Upper lobe of left lung (tissue), 6 donors: ENCODE measurements at regions not wholly inside any gene's neighbourhood (a gene's known extent, or its start where the extent isn't known, plus 50 kb on each side); places are given as distances from the start of the nearest gene placed in this dataset.

Experiments used
- ATAC-seq, 2 donors: fragments of 200-7000 bp; cut with Tn5 transposase; one replicate each; pipeline ENCODE4 v1.9.1; 2022; ENCODE audit warnings: mild to moderate bottlenecking in 2 of 2, moderate library complexity in 2 of 2; ENCODE audit not compliant: low FRiP score in 2 of 2
- DNase-seq, 2 donors: peaks; one replicate each; pipeline ENCODE4 v3.0.0-alpha.2; 2019 to 2020
- H3K27ac ChIP-seq, 4 donors: fragments of 200-600 bp; sonication (generic); one replicate each; pipeline ENCODE4 v1.5.1; 2016 to 2019
- H3K27me3 ChIP-seq, 4 donors: fragments of 200-600 bp; sonication (generic); one replicate each; pipeline ENCODE4 v1.5.1; 2017 to 2019
- H3K36me3 ChIP-seq, 4 donors: fragments of 200-600 bp; sonication (generic); one replicate each; pipeline ENCODE4 v1.5.1; 2016 to 2019
- H3K4me1 ChIP-seq, 4 donors: fragments of 200-600 bp; sonication (generic); one replicate each; pipeline ENCODE4 v1.5.1; 2018 to 2019
- H3K4me3 ChIP-seq, 4 donors: fragments of 200-600 bp; sonication (generic); one replicate each; pipeline ENCODE4 v1.5.1; 2017 to 2019; ENCODE audit warnings: mild to moderate bottlenecking in 2 of 4, moderate library complexity in 1 of 4
- H3K9me3 ChIP-seq, 4 donors: fragments of 200-600 bp; sonication (generic); one replicate each; pipeline ENCODE4 v1.5.1; 2018 to 2019
- EP300 ChIP-seq, 4 donors: sonication (generic); formaldehyde crosslinking; IDR thresholded peaks; one replicate each; pipeline ENCODE4 v1.5.1; 2017; ENCODE audit warnings: antibody characterized with exemption in 4 of 4, control low read depth in 2 of 4
- POLR2A ChIP-seq, 4 donors: fragments of 450-650 bp; IDR thresholded peaks; one replicate each; pipeline ENCODE4 v1.5.1; 2016 to 2017; ENCODE audit warnings: antibody characterized with exemption in 4 of 4, mild to moderate bottlenecking in 2 of 4
- POLR2AphosphoS5 ChIP-seq, 2 donors: sonication (generic); formaldehyde crosslinking; IDR thresholded peaks; one replicate each; pipeline ENCODE4 v1.5.1; 2017; ENCODE audit warnings: antibody characterized with exemption in 2 of 2
- WGBS, 2 donors: methylation state at CpG; one replicate each; pipeline ENCODE4 v1.1.5; 2017 to 2018; 5-methylcytosine and 5-hydroxymethylcytosine counted together
- TF ChIP-seq, protein P1 (sequence below), 6 experiments: fragments of 450-650 bp in 4 of 6; fragments of 200-600 bp in 2 of 6; sonication (generic) in 2 of 6; IDR thresholded peaks; one replicate each; pipeline ENCODE4 v1.5.1; 2016 to 2019; ENCODE audit warnings: antibody characterized with exemption in 6 of 6
- donor health status: DM: no; HTN: no; CAD: no; lungs with moderate emphysema.
- donor health status: DM: no; HTN: yes; CAD: no; lungs with severe emphysema.

DNA sequence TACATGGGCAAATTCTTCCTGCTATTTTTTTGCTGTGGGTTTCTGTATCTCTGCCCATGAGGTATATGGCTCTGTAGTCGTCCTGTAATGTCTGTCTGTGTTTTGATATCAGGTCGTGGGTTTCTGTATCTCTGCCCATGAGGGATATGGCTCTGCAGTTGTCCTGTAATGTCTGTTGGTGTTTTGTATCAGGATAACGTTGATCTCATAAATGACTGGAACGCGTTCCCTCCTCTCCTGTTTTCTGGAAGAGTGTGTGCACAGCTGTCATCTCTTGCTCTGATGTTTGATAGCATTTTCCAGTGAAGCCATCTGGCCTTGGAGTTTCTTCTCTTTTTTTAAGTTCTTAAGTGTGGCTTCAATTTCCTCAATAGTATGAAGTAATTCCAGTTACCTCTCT, 57.2 kb downstream of the SOX1 start:
- H3K9me3 ChIP-seq, result no peaks in the 10 kb centered on the region
- H3K36me3 ChIP-seq, result no peaks in the 10 kb centered on the region
- 49 to 61% methylated on average over 5 of the region's 5 CpGs for WGBS, 2 donors
- no peaks in the 10 kb centered on the region for H3K27me3 ChIP-seq
- DNase-seq (no peak), ATAC-seq (no peak)
- TF ChIP-seq POLR2AphosphoS5 (IDR thresholded peaks at IDR 0.05) (no peak), EP300 (IDR thresholded peaks at IDR 0.05) (no peak), POLR2A (IDR thresholded peaks at IDR 0.05) (no peak)
- TF ChIP-seq, protein P1, sequence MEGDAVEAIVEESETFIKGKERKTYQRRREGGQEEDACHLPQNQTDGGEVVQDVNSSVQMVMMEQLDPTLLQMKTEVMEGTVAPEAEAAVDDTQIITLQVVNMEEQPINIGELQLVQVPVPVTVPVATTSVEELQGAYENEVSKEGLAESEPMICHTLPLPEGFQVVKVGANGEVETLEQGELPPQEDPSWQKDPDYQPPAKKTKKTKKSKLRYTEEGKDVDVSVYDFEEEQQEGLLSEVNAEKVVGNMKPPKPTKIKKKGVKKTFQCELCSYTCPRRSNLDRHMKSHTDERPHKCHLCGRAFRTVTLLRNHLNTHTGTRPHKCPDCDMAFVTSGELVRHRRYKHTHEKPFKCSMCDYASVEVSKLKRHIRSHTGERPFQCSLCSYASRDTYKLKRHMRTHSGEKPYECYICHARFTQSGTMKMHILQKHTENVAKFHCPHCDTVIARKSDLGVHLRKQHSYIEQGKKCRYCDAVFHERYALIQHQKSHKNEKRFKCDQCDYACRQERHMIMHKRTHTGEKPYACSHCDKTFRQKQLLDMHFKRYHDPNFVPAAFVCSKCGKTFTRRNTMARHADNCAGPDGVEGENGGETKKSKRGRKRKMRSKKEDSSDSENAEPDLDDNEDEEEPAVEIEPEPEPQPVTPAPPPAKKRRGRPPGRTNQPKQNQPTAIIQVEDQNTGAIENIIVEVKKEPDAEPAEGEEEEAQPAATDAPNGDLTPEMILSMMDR (IDR thresholded peaks at IDR 0.05), result no peak
- no peaks in the 10 kb centered on the region for H3K4me1 ChIP-seq
- no peak overlapping the region for H3K27ac ChIP-seq
- no peak overlapping the region for H3K4me3 ChIP-seq

- WGBS, 2 donors, result 78% methylated on average over 15 of the region's 15 CpGs
- Histone ChIP-seq H3K27me3 (no peaks in the 10 kb centered on the region), H3K9me3 (no peaks in the 10 kb centered on the region), H3K4me1 (peaks cover 0 to 5% (median 0%) of the 10 kb centered on the region in 4 donors), H3K27ac (no peak overlapping the region), H3K4me3 (no peak overlapping the region), H3K36me3 (no peaks in the 10 kb centered on the region)
- DNase-seq (no peak), ATAC-seq (no peak)
- TF ChIP-seq EP300 (IDR thresholded peaks at IDR 0.05), result no peak
- TF ChIP-seq POLR2A (IDR thresholded peaks at IDR 0.05), result no peak
- no peak for TF ChIP-seq POLR2AphosphoS5 (IDR thresholded peaks at IDR 0.05)
- TF ChIP-seq, protein P1 (IDR thresholded peaks at IDR 0.05), result no peak
Measured at GRCh38 chr13:112127564-112128330, 60.8 kb downstream of the SOX1 start.

DNA sequence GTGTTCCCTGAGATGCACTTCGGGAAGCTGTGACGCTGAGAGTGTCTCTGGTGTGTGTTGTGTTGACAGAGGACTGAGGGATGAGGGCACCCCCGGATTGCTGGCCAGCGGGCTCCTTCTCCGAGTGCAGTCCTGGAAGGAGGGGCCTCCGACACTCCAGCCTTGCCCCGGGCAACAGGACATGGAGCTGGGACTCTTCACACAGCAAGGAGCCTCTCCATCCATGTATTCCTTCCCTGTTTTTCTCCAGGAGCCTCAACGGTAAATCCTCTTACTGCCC, 61.3 kb downstream of the SOX1 start:
- Histone ChIP-seq H3K27me3 (no peaks in the 10 kb centered on the region), H3K4me3 (no peak overlapping the region), H3K4me1 (peaks cover 0 to 5% (median 0%) of the 10 kb centered on the region in 4 donors), H3K27ac (no peak overlapping the region), H3K9me3 (no peaks in the 10 kb centered on the region), H3K36me3 (no peaks in the 10 kb centered on the region)
- DNase-seq (peak in 1 of 2 donors; percentile 40), ATAC-seq (no peak)
- TF ChIP-seq, protein P1 (IDR thresholded peaks at IDR 0.05), result no peak
- TF ChIP-seq POLR2AphosphoS5 (IDR thresholded peaks at IDR 0.05), result no peak
- TF ChIP-seq POLR2A (IDR thresholded peaks at IDR 0.05), result no peak
- TF ChIP-seq EP300 (IDR thresholded peaks at IDR 0.05), result no peak
- WGBS, 2 donors, result 70 to 80% methylated on average over 7 to 8 of the region's 8 CpGs

GRCh38 chr13:112130418-112130817, 63.5 kb downstream of the SOX1 start:
- WGBS, 2 donors, result 89 to 93% methylated on average over 7 of the region's 7 CpGs
- no peaks in the 10 kb centered on the region for H3K36me3 ChIP-seq

More at GRCh38 chr13:112130418-112130817, 63.5 kb downstream of the SOX1 start:
- H3K27me3 ChIP-seq, result no peaks in the 10 kb centered on the region
- DNase-seq (no peak), ATAC-seq (no peak)
- TF ChIP-seq EP300 (IDR thresholded peaks at IDR 0.05) (no peak), POLR2AphosphoS5 (IDR thresholded peaks at IDR 0.05) (no peak), POLR2A (IDR thresholded peaks at IDR 0.05) (no peak)
- TF ChIP-seq, protein P1 (IDR thresholded peaks at IDR 0.05), result no peak
- no peak overlapping the region for H3K4me3 ChIP-seq
- H3K9me3 ChIP-seq, result no peaks in the 10 kb centered on the region
- no peak overlapping the region for H3K27ac ChIP-seq
- H3K4me1 ChIP-seq, result peaks cover 0 to 5% (median 0%) of the 10 kb centered on the region in 4 donors
